ENCODE measurements at regions not wholly inside any gene's neighbourhood (a gene's known extent, or its start where the extent isn't known, plus 50 kb on each side); places are given as distances from the start of the nearest gene placed in this dataset.

- Mint-ChIP-seq H3K4me1 (ENCODE audit: unreplicated experiment) (no peaks in the 10 kb centered on the region), H3K4me3 (ENCODE audit: unreplicated experiment) (no peak overlapping the region), H3K9me3 (ENCODE audit: unreplicated experiment) (no peaks in the 10 kb centered on the region), H3K27me3 (ENCODE audit: unreplicated experiment) (no peaks in the 10 kb centered on the region), H3K27ac (ENCODE audit: unreplicated experiment) (no peak overlapping the region), H3K36me3 (ENCODE audit: unreplicated experiment) (no peaks in the 10 kb centered on the region)
- TF ChIP-seq CTCF (IDR thresholded peaks at IDR 0.05) = no peak
- DNase-seq (ENCODE audit: extremely low spot score, unreplicated experiment) = no peak
Observed at GRCh38 chr2:185967335-185967734, 228.7 kb downstream of the FSIP2 start.

GRCh38 chr2:185970148-185970852 lies 231.7 kb downstream of the FSIP2 start:
- Mint-ChIP-seq H3K9me3 (ENCODE audit: unreplicated experiment) (no peaks in the 10 kb centered on the region), H3K4me1 (ENCODE audit: unreplicated experiment) (no peaks in the 10 kb centered on the region), H3K27me3 (ENCODE audit: unreplicated experiment) (no peaks in the 10 kb centered on the region), H3K4me3 (ENCODE audit: unreplicated experiment) (no peak overlapping the region), H3K36me3 (ENCODE audit: unreplicated experiment) (no peaks in the 10 kb centered on the region), H3K27ac (ENCODE audit: unreplicated experiment) (no peak overlapping the region)
- TF ChIP-seq CTCF (IDR thresholded peaks at IDR 0.05) = no peak
- DNase-seq (ENCODE audit: extremely low spot score, unreplicated experiment) = no peak

- DNase-seq (ENCODE audit: extremely low spot score, unreplicated experiment) = no peak
- Mint-ChIP-seq H3K27ac (ENCODE audit: unreplicated experiment) (no peak overlapping the region), H3K4me3 (ENCODE audit: unreplicated experiment) (no peak overlapping the region), H3K4me1 (ENCODE audit: unreplicated experiment) (no peaks in the 10 kb centered on the region), H3K27me3 (ENCODE audit: unreplicated experiment) (no peaks in the 10 kb centered on the region), H3K9me3 (ENCODE audit: unreplicated experiment) (no peaks in the 10 kb centered on the region), H3K36me3 (ENCODE audit: unreplicated experiment) (no peaks in the 10 kb centered on the region)
- no peak for TF ChIP-seq CTCF (IDR thresholded peaks at IDR 0.05)
Observed at GRCh38 chr2:185978634-185979407, 240.2 kb downstream of the FSIP2 start.

GRCh38 chr2:185979546-185980071 lies 241.0 kb downstream of the FSIP2 start:
- Mint-ChIP-seq H3K4me3 (ENCODE audit: unreplicated experiment) (no peak overlapping the region), H3K9me3 (ENCODE audit: unreplicated experiment) (no peaks in the 10 kb centered on the region), H3K36me3 (ENCODE audit: unreplicated experiment) (no peaks in the 10 kb centered on the region), H3K4me1 (ENCODE audit: unreplicated experiment) (no peaks in the 10 kb centered on the region), H3K27ac (ENCODE audit: unreplicated experiment) (no peak overlapping the region), H3K27me3 (ENCODE audit: unreplicated experiment) (no peaks in the 10 kb centered on the region)
- DNase-seq (ENCODE audit: extremely low spot score, unreplicated experiment) = no peak
- no peak for TF ChIP-seq CTCF (IDR thresholded peaks at IDR 0.05)

- H3K27me3 Mint-ChIP-seq (ENCODE audit: unreplicated experiment) = no peaks in the 10 kb centered on the region
- no peaks in the 10 kb centered on the region for H3K9me3 Mint-ChIP-seq (ENCODE audit: unreplicated experiment)
- DNase-seq (ENCODE audit: extremely low spot score, unreplicated experiment) = no peak
- no peak overlapping the region for H3K4me3 Mint-ChIP-seq (ENCODE audit: unreplicated experiment)
- H3K27ac Mint-ChIP-seq (ENCODE audit: unreplicated experiment) = no peak overlapping the region
- TF ChIP-seq CTCF (IDR thresholded peaks at IDR 0.05) = no peak
- no peaks in the 10 kb centered on the region for H3K4me1 Mint-ChIP-seq (ENCODE audit: unreplicated experiment)
- no peaks in the 10 kb centered on the region for H3K36me3 Mint-ChIP-seq (ENCODE audit: unreplicated experiment)
Observed at GRCh38 chr2:185980944-185981343, 242.3 kb downstream of the FSIP2 start.
